Activated T-cell treated with anti-CD3 and anti-CD28 coated beads, Interleukin-2, amount 50 U/mL, for 4 hours (primary cell): ENCODE measurements at regions not wholly inside any gene's neighbourhood (a gene's known extent, or its start where the extent isn't known, plus 50 kb on each side); places are given as distances from the start of the nearest gene placed in this dataset.

Experiments
- ATAC-seq, 2 donors: fragments of 200-7000 bp; cut with Tn5 transposase; one replicate each; pipeline ENCODE4 v1.10.0; 2021
- DNase-seq: peaks from one replicate; pipeline ENCODE4 v3.0.0-alpha.2; 2020
- H3K27me3 Mint-ChIP-seq: one replicate; pipeline ENCODE4 v1.8.0; 2021; ENCODE audit warnings: low read depth, mixed read lengths
- H3K36me3 Mint-ChIP-seq: one replicate; pipeline ENCODE4 v1.8.0; 2022; ENCODE audit warnings: mixed read lengths; ENCODE audit not compliant: insufficient read depth
- H3K4me1 Mint-ChIP-seq: one replicate; pipeline ENCODE4 v1.8.0; 2021; ENCODE audit warnings: low read depth, mixed read lengths
- H3K4me3 Mint-ChIP-seq: one replicate; pipeline ENCODE4 v1.8.0; 2021; ENCODE audit warnings: mild to moderate bottlenecking, moderate library complexity, mixed read lengths
- H3K9me3 Mint-ChIP-seq: one replicate; pipeline ENCODE4 v1.8.0; 2021; ENCODE audit warnings: mixed read lengths

DNA sequence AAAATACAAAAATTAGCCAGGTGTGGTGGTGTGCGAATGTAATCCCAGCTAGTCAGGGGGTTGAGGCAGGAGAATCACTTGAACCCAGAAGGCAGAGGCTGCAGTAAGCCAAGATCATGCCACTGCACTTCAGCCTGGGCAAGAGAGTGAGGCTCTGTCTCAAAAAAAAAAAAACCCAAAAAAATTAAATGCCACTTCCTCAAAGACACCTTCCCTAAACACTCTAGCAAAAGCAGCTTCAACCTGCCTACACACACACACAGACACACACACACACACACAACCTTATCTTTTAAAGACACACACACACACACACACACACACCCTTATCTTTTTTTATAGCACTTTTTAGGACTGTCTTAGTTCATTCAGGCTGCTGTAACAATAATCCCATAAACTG lies 201.7 kb upstream of the PSMD7 start:
- H3K4me3 Mint-ChIP-seq = no peak overlapping the region
- ATAC-seq (no peak), DNase-seq (no peak)
- H3K4me1 Mint-ChIP-seq = no peaks in the 10 kb centered on the region
- H3K9me3 Mint-ChIP-seq = no peaks in the 10 kb centered on the region
- H3K27me3 Mint-ChIP-seq = no peaks in the 10 kb centered on the region
- H3K36me3 Mint-ChIP-seq = no peaks in the 10 kb centered on the region

DNA sequence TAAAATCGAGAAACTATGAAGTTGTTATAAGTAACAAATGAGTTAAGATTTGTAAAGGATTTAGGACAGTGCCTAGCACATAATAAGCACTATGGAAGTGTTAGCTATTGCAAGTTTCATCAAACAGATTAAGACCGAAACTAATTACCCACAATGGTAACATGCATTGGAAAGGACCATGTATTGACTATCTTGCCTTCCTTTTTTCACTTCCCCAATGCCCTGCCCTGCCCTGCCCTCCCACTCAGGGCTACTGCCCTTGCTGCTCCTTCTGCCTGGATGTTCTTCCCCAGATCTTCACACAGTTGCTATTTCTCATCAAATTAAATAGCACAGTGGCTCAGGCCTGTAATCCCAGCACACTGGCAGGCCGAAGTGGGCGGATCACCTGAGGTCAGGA lies 202.1 kb upstream of the PSMD7 start:
- ATAC-seq (no peak), DNase-seq (no peak)
- Mint-ChIP-seq H3K36me3 (no peaks in the 10 kb centered on the region), H3K4me3 (no peak overlapping the region), H3K4me1 (no peaks in the 10 kb centered on the region), H3K9me3 (no peaks in the 10 kb centered on the region), H3K27me3 (no peaks in the 10 kb centered on the region)

DNA sequence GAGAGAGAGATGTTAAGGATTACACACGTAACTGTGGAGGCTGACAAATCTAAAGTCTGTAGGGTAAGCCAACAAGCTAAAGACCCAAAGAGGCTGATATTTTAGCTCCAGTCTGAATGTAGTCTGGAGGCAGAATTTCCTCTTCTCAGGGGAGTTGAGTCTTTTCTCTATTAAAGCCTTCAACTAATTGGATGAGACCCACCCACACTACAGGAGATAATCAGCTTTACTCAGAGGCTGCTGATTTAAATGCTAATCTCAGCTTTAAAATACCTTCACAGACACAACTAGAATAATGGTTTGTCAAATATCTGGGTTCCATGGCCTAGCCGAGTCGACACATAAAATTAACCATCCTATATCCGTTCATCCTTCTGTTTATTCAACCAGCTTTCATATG lies 204.3 kb upstream of the PSMD7 start:
- H3K4me3 Mint-ChIP-seq = no peak overlapping the region
- no peaks in the 10 kb centered on the region for H3K36me3 Mint-ChIP-seq
- no peaks in the 10 kb centered on the region for H3K4me1 Mint-ChIP-seq
- ATAC-seq (no peak), DNase-seq (no peak)
- H3K9me3 Mint-ChIP-seq = no peaks in the 10 kb centered on the region
- H3K27me3 Mint-ChIP-seq = no peaks in the 10 kb centered on the region

DNA sequence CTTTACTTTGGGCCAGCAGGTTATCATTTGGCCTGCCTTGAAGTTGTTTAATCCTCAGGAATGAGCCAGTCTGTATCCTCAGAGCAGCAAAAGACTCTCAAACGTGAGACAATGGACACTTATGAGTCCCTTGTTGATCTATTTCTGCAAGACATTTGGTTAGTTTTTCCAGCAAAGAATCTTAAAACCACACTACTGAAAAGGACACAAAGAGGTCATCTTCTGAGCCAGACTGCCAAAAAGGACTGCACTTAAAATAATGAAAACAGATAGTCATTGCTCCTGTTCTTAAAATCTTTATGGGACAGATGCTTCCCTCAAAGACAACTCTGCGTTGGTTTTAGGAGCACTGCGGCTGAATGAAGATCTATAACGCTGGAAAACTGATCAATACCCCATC lies 205.7 kb upstream of the PSMD7 start:
- ATAC-seq (no peak), DNase-seq (no peak)
- H3K27me3 Mint-ChIP-seq = no peaks in the 10 kb centered on the region
- H3K4me1 Mint-ChIP-seq = no peaks in the 10 kb centered on the region
- no peaks in the 10 kb centered on the region for H3K36me3 Mint-ChIP-seq
- H3K9me3 Mint-ChIP-seq = no peaks in the 10 kb centered on the region
- H3K4me3 Mint-ChIP-seq = no peak overlapping the region

DNA sequence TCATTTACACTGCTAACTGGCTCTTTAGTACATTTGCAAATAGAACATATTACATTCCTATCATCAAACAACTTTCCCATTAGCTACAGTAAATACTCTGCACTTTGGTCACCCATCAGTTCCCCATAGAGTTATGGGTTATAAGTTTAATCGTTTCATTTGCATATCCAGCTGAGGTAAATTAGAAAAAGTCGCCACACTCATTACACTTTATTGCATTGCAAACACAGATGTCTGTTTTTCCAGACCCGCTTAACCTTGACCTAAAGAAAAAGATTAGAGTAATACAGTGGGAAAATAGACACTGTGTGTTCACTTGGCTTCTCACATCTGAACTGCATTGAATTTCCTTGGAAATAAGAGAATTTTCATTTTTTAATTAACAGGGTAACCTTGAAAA lies 213.1 kb upstream of the PSMD7 start:
- H3K4me3 Mint-ChIP-seq = no peak overlapping the region
- DNase-seq (no peak), ATAC-seq (no peak)

DNA sequence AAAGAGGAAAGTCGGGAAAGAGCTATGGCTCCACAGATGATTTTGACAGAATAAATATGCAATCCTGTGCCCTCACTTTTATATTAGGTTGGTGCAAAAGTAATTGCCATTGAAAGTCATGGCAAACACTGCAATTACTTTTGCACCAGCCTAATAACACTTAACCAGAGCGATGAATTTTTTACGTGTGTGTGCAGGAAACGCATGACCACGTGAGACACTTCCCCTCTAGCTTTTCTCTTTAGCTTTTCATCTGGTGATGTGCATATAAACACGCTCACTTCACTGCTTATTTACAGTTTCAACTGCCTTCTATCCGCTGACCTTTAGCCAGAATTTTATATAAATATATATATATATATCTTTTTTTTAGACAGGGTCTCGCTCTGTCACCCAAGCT lies 216.3 kb upstream of the PSMD7 start:
- DNase-seq (no peak), ATAC-seq (no peak)
- Mint-ChIP-seq H3K9me3 (peaks cover 9% of the 10 kb centered on the region), H3K36me3 (no peaks in the 10 kb centered on the region), H3K27me3 (peaks cover 4% of the 10 kb centered on the region), H3K4me1 (no peaks in the 10 kb centered on the region), H3K4me3 (no peak overlapping the region)

More for the DNA sequence above, 213.1 kb upstream of the PSMD7 start:
- H3K27me3 Mint-ChIP-seq = no peaks in the 10 kb centered on the region
- no peaks in the 10 kb centered on the region for H3K9me3 Mint-ChIP-seq
- no peaks in the 10 kb centered on the region for H3K4me1 Mint-ChIP-seq
- H3K36me3 Mint-ChIP-seq = no peaks in the 10 kb centered on the region

DNA sequence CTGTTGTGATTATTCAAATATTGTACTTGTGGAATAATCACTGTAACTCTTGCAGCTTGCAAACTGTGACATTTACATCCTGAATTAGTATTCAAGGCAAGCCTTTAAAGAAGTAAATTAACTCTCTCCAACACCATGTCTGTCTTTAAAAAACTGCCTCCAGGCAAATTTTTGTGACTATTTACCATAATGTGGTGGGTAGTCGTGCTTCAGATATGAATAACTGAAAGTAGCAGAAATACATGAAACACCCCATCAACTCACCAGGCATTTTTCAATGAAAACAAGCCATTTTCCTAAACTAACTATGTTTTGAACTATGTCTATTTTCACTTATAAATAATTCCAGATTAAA lies 217.4 kb upstream of the PSMD7 start:
- Mint-ChIP-seq H3K4me3 (no peak overlapping the region), H3K36me3 (no peaks in the 10 kb centered on the region), H3K27me3 (peaks cover 4% of the 10 kb centered on the region), H3K9me3 (peaks cover 9% of the 10 kb centered on the region), H3K4me1 (no peaks in the 10 kb centered on the region)
- no peak for DNase-seq
- no peak for ATAC-seq

DNA sequence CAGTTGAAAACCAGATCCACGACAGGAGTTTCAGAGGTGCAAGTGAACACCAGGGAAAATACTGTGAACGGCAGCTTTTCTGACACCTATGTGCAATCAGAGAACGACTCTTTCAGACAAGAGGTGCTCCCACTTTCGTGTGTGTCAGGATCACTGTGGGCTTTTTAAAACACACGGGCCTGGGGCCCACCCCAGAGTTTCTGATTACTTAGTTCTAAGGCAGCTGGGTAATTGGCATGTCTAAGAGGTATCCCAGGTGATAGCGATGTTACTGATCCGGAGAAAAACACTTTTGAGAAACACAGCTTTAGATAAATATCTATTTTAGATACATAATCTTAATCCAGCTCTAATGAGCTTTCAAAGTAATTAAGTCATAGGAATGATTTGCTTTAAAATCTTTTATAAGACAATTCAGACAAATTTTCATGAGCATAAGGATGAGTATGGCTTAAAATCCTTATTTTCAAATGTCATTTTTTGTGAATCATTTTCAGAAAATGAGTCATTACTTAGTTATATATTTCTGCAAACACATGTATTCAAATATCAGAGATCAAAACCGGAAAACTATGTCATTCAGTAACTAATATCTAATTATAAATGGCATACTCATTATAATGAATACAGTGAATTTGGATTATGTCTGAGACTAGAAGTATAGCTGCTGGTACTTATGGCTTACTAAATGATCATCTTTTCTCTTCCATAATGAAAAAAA lies 217.9 kb upstream of the PSMD7 start:
- ATAC-seq (no peak), DNase-seq (no peak)
- H3K9me3 Mint-ChIP-seq = peaks cover 9% of the 10 kb centered on the region
- no peak overlapping the region for H3K4me3 Mint-ChIP-seq
- peaks cover 4% of the 10 kb centered on the region for H3K27me3 Mint-ChIP-seq
- no peaks in the 10 kb centered on the region for H3K36me3 Mint-ChIP-seq
- H3K4me1 Mint-ChIP-seq = no peaks in the 10 kb centered on the region

DNA sequence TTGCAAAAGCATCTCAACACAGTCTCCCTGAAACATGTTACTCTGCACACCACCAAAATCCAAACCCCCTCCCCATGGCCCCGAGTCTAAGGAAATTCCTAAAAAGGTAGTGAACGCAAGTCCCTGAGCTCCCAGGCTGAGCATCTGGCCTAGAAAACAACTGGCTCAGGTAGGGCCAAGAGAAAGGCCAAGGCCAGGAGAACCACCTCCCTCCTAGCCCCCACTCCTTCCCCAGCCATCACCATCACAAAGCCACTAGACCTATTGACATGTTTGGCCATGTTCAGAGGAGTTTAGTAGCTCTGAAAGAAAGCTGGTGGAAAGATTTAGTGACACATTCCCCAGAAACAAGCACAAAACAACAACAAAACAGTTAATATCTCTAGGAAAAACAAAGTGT lies 220.0 kb upstream of the PSMD7 start:
- no peak for ATAC-seq
- DNase-seq = no peak
- peaks cover 4% of the 10 kb centered on the region for H3K27me3 Mint-ChIP-seq
- no peaks in the 10 kb centered on the region for H3K36me3 Mint-ChIP-seq
- H3K9me3 Mint-ChIP-seq = peaks cover 9% of the 10 kb centered on the region
- H3K4me1 Mint-ChIP-seq = no peaks in the 10 kb centered on the region
- H3K4me3 Mint-ChIP-seq = no peak overlapping the region

DNA sequence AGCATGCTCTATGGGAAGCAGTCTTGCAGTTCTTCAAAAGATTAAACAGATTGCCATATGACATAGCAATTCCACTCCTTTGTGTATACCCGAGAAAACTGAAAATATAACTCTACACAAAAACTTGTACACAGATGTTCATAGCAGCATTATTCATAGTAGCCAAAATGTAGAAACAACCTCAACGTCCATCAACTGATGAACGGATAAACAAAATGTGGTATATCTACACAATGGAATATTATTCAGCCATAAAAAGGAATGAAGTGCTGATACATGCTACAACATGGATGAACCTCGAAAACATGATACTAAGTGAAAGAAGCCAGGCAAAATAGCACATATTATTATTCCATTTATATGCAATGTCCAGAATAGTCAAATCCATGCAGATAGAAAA lies 221.2 kb upstream of the PSMD7 start:
- no peak for ATAC-seq
- Mint-ChIP-seq H3K27me3 (peaks cover 4% of the 10 kb centered on the region), H3K4me3 (no peak overlapping the region), H3K4me1 (no peaks in the 10 kb centered on the region), H3K36me3 (no peaks in the 10 kb centered on the region), H3K9me3 (peaks cover 9% of the 10 kb centered on the region)
- no peak for DNase-seq

DNA sequence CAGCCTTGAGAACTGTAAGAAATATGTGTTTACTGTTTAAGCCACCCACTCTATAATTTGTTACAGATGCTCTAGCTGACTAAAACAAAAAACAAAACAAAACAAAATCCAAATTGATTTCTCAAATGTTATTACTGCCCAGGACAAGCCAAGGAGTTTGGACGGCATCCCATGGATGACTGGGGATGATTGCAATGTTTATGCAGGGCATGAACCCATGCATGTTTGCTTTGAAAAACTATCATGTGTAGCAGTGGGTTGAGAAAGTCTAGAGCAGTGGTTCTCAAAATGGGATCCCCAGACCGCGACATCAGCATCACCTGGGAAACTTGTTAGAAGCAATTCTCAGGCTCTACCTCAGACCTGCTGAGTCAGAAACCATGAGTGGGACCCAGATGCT lies 223.2 kb upstream of the PSMD7 start:
- Mint-ChIP-seq H3K9me3 (peaks cover 9% of the 10 kb centered on the region), H3K36me3 (no peaks in the 10 kb centered on the region), H3K4me1 (no peaks in the 10 kb centered on the region), H3K27me3 (peaks cover 4% of the 10 kb centered on the region), H3K4me3 (no peak overlapping the region)
- DNase-seq (no peak), ATAC-seq (no peak)

DNA sequence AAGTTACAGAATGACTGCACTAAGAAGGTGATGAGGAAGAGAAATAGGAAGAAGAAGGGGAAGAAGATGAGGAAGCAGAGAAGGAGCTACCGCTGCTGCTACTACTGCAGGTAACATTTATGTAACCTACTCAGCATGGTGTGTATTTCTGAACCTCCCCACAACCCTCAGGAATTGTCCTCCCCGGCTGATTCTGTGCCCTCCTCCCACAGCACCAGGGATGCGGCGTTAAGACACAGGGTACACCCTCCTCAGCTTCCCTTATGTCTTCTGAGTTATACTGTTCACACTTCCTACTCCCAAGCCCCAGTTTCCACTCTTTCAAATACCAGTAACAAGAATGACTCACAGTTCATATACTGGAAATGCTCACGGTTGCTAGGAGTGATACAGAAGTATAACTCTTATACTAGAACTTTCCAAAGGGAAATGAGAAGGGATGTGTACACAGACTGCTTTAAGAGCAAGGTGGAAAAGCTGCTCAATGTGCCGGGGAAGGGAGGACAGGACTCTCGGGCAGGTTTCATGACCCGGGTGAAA lies 224.5 kb upstream of the PSMD7 start:
- no peaks in the 10 kb centered on the region for H3K4me1 Mint-ChIP-seq
- DNase-seq (no peak), ATAC-seq (no peak)
- H3K27me3 Mint-ChIP-seq = peaks cover 4% of the 10 kb centered on the region
- no peaks in the 10 kb centered on the region for H3K36me3 Mint-ChIP-seq
- H3K4me3 Mint-ChIP-seq = no peak overlapping the region
- peaks cover 9% of the 10 kb centered on the region for H3K9me3 Mint-ChIP-seq

DNA sequence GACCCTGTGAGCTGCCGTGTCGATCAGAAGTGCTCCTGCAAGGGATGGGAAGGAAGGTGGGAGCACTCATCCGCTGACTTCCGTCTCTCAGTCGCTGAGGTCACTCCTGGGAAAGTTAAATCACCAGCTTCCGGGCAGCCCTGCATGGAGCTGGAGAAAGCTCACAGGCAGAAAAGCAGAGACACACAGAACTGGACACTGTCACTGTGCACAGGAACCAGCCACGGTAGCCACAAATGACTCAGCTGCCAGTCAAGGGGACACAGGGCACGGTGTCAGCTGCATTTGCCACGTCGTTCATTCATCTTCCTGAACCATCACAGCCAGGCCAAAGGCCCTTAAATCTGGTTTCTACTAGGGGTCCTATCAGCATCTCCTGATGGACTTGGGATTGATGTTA lies 226.4 kb upstream of the PSMD7 start:
- Mint-ChIP-seq H3K4me1 (no peaks in the 10 kb centered on the region), H3K4me3 (no peak overlapping the region), H3K27me3 (no peaks in the 10 kb centered on the region), H3K9me3 (no peaks in the 10 kb centered on the region), H3K36me3 (no peaks in the 10 kb centered on the region)
- DNase-seq (no peak), ATAC-seq (no peak)

DNA sequence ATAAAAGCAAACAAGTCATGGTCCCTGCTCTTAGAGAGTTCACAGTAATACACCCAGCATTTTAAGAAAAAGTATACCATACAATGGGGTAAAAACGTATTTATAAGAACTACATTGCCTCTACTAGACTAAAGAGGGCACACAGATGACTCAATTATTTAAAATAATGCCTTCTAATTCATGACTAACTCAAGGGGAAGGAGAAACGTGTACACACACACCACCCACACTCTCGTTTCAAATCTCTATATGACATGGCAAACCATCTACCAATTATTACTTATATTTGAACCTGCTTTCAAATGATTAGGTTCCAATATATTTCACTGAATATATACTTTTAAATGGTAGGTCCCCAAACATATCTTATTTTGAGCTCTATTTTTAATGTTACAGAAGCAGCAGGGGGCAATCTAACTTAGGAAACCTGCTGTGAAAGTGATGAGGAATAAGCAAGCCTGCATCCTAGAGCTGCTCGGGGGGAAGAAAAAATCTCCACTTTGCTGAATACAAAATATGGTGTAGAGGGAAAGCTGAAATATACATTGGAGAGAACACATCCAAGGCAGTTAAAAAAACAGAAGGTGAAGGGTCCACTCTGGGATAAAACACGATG lies 232.4 kb upstream of the PSMD7 start:
- Mint-ChIP-seq H3K4me1 (no peaks in the 10 kb centered on the region), H3K4me3 (no peak overlapping the region), H3K27me3 (no peaks in the 10 kb centered on the region), H3K9me3 (peaks cover 8% of the 10 kb centered on the region), H3K36me3 (no peaks in the 10 kb centered on the region)
- ATAC-seq (no peak), DNase-seq (no peak)

DNA sequence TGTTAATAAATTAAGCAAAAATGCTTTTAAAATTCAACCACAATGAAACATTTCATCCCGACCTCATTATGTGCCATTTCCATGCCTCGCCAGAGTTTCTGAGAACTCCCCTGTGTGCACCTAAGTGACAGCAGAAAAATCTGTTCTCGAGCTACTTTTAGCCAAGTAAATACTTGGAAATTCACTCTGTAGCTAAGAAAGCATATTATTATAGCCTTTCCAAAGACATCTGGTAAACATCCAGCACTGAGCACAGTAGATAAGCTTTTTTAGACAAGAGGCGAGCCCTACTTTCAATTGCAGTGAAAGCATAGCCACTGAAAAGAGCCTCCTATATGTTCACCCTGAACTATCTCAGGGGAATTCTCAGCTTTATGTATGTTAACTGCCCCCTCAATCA lies 242.8 kb upstream of the PSMD7 start:
- Mint-ChIP-seq H3K9me3 (peaks cover 4% of the 10 kb centered on the region), H3K36me3 (no peaks in the 10 kb centered on the region), H3K4me1 (no peaks in the 10 kb centered on the region), H3K27me3 (no peaks in the 10 kb centered on the region), H3K4me3 (no peak overlapping the region)
- no peak for ATAC-seq
- no peak for DNase-seq
